Neural cell (in vitro differentiated cells): ENCODE measurements at regions not wholly inside any gene's neighbourhood (a gene's known extent, or its start where the extent isn't known, plus 50 kb on each side); places are given as distances from the start of the nearest gene placed in this dataset.

Source experiments
- H2AFZ ChIP-seq: fragments of 200-600, 300-800 bp; sonication (generic), shearing (Covaris generic); 2 replicates; pipeline ENCODE4 v1.6.0; 2014; ENCODE audit warnings: low read depth, mild to moderate bottlenecking, antibody characterized with exemption, low read length, moderate library complexity
- H3F3A ChIP-seq: fragments of 200-600 bp; shearing (Covaris generic); 2 replicates; pipeline ENCODE4 v1.6.1; 2016; ENCODE audit warnings: mild to moderate bottlenecking, moderate library complexity, mixed read lengths, antibody characterized with exemption, low read length; ENCODE audit not compliant: insufficient read depth, poor library complexity, severe bottlenecking
- H3K27ac ChIP-seq: fragments of 200-600, 300-800 bp; sonication (generic), shearing (Covaris generic); 2 replicates; pipeline ENCODE4 v1.5.1; 2014; ENCODE audit warnings: mild to moderate bottlenecking, low read length, moderate library complexity
- H3K27me3 ChIP-seq: fragments of 300-800, 200-600 bp; sonication (generic), shearing (Covaris generic); 2 replicates; pipeline ENCODE4 v1.6.0; 2014; ENCODE audit warnings: mild to moderate bottlenecking, low read depth, low read length, moderate library complexity; ENCODE audit not compliant: insufficient read depth
- H3K36me3 ChIP-seq: fragments of 300-800, 200-600 bp; sonication (generic), shearing (Covaris generic); 2 replicates; pipeline ENCODE4 v1.5.1; 2014; ENCODE audit warnings: mild to moderate bottlenecking, antibody characterized with exemption, low read length, moderate library complexity; ENCODE audit not compliant: insufficient read depth
- H3K4me2 ChIP-seq: fragments of 300-800, 200-600 bp; sonication (generic), shearing (Covaris generic); 2 replicates; pipeline ENCODE4 v1.6.0; 2014; ENCODE audit warnings: mild to moderate bottlenecking, low read length
- H3K4me3 ChIP-seq: fragments of 300-800, 200-600 bp; sonication (generic), shearing (Covaris generic); 2 replicates; pipeline ENCODE4 v1.5.1; 2014; ENCODE audit warnings: mild to moderate bottlenecking, low read length, moderate library complexity
- H3K79me2 ChIP-seq: fragments of 200-600 bp; shearing (Covaris generic); replicated peaks from 2 replicates; pipeline ENCODE4 v1.6.0; 2014; ENCODE audit warnings: mild to moderate bottlenecking, low read length, moderate library complexity; ENCODE audit not compliant: insufficient read depth
- H3K9ac ChIP-seq: fragments of 300-800, 200-600 bp; sonication (generic), shearing (Covaris generic); 2 replicates; pipeline ENCODE4 v1.6.1; 2016; ENCODE audit warnings: mild to moderate bottlenecking, low read length, mixed read lengths
- H3K9me2 ChIP-seq: fragments of 200-600 bp; shearing (Covaris generic); 2 replicates; pipeline ENCODE4 v1.6.1; 2016; ENCODE audit warnings: mild to moderate bottlenecking, low read length, mixed read lengths; ENCODE audit not compliant: insufficient read depth
- H3K9me3 ChIP-seq: fragments of 200-600, 300-800 bp; sonication (generic), shearing (Covaris generic); 2 replicates; pipeline ENCODE4 v1.6.1; 2016; ENCODE audit warnings: mild to moderate bottlenecking, mixed run types, low read length, moderate library complexity, mixed read lengths
- H4K20me1 ChIP-seq: fragments of 200-600 bp; shearing (Covaris generic); 2 replicates; pipeline ENCODE4 v1.6.1; 2016; ENCODE audit warnings: mild to moderate bottlenecking, mixed run types; ENCODE audit not compliant: insufficient read depth
- EP300 ChIP-seq: fragments of 450-650 bp; conservative IDR thresholded peaks from 2 replicates; pipeline ENCODE4 v1.6.1; 2014; ENCODE audit warnings: antibody characterized with exemption, mild to moderate bottlenecking, moderate library complexity; ENCODE audit not compliant: poor library complexity, severe bottlenecking
- EZH2 ChIP-seq: fragments of 200-600, 300-800 bp; shearing (Covaris generic), sonication (generic); IDR thresholded peaks from 2 replicates; pipeline ENCODE4 v1.6.1; 2014; ENCODE audit warnings: antibody characterized with exemption, low read length, borderline replicate concordance, mild to moderate bottlenecking; ENCODE audit not compliant: insufficient read depth, poor library complexity, severe bottlenecking
- MXI1 ChIP-seq: fragments of 450-650 bp; conservative IDR thresholded peaks from 2 replicates; pipeline ENCODE4 v1.6.1; 2014; ENCODE audit warnings: antibody characterized with exemption, mild to moderate bottlenecking; ENCODE audit not compliant: poor library complexity, severe bottlenecking
- POLR2AphosphoS5 ChIP-seq: IDR thresholded peaks from 2 replicates; pipeline ENCODE4 v1.6.1; 2012
- RAD21 ChIP-seq: fragments of 450-650 bp; conservative IDR thresholded peaks from 2 replicates; pipeline ENCODE4 v1.6.1; 2014; ENCODE audit warnings: antibody characterized with exemption, mild to moderate bottlenecking, moderate library complexity
- SMC3 ChIP-seq: fragments of 450-650 bp; conservative IDR thresholded peaks from 2 replicates; pipeline ENCODE4 v1.6.1; 2014; ENCODE audit warnings: antibody characterized with exemption, mild to moderate bottlenecking, moderate library complexity; ENCODE audit not compliant: poor library complexity
- TAF1 ChIP-seq: IDR thresholded peaks from 2 replicates; pipeline ENCODE4 v1.6.1; 2012; ENCODE audit warnings: low read depth
- TF ChIP-seq, protein P1 (sequence below): fragments of 450-650 bp; IDR thresholded peaks from 2 replicates; pipeline ENCODE4 v1.5.1; 2014; ENCODE audit warnings: antibody characterized with exemption, mild to moderate bottlenecking, moderate library complexity; ENCODE audit not compliant: poor library complexity, severe bottlenecking
- TF ChIP-seq, protein P2 (sequence below): IDR thresholded peaks from 2 replicates; pipeline ENCODE4 v1.6.1; 2012; ENCODE audit warnings: borderline replicate concordance

DNA sequence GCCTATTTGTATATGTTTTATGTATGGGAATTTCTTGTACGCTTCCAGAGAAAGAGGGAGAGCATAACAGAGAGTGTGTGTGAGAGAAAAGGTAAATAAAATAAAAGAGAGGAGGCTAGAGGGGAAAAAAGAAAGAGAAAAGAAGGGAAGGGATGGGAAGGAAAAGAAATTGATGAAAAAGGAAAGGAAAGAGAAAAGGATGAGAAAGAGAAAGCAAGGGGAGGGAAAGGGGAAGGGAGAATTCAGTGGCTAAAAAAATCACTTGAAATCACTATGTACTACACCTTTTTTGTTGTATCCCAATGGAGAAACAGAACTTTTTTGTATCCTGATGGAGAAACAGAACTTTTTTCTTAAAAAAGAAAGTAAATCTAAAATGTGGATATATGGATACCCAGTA, 165.5 kb upstream of the MBNL1 start (continued):
- TF ChIP-seq, protein P1, sequence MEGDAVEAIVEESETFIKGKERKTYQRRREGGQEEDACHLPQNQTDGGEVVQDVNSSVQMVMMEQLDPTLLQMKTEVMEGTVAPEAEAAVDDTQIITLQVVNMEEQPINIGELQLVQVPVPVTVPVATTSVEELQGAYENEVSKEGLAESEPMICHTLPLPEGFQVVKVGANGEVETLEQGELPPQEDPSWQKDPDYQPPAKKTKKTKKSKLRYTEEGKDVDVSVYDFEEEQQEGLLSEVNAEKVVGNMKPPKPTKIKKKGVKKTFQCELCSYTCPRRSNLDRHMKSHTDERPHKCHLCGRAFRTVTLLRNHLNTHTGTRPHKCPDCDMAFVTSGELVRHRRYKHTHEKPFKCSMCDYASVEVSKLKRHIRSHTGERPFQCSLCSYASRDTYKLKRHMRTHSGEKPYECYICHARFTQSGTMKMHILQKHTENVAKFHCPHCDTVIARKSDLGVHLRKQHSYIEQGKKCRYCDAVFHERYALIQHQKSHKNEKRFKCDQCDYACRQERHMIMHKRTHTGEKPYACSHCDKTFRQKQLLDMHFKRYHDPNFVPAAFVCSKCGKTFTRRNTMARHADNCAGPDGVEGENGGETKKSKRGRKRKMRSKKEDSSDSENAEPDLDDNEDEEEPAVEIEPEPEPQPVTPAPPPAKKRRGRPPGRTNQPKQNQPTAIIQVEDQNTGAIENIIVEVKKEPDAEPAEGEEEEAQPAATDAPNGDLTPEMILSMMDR = no peak
- no peak for TF ChIP-seq MXI1

DNA sequence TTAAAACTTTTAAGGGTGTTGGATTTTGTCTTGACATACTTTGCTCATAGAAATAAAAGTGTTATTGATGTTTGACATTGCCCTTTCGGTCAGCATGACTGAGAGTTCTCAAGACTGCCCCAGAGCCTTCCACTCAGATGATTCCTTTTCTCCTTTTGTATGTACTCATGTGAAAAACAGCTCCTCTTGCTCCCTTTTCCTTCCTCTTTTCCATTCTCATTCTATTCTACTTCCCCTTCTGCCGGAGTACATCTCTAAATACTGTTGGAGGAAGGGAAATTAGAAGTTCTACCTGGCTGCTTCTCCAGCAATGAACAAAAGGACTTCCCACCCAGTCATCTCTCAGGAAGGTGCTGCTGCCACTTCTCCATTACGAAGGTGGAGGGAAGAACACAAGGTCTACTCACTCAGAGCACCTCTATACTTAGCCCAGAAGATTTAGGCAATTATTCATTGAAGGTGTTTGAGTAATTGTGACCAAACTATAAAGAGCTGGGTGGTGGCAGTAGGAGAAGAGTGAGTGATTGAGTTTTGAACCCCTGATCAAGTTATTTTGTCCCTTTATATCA, 163.8 kb upstream of the MBNL1 start:
- no peak overlapping the region for H2AFZ ChIP-seq
- H3K79me2 ChIP-seq = no peaks in the 10 kb centered on the region
- no peaks in the 10 kb centered on the region for H3K9me3 ChIP-seq
- H4K20me1 ChIP-seq = no peaks in the 10 kb centered on the region
- no peak overlapping the region for H3K9ac ChIP-seq
- no peak overlapping the region for H3K4me3 ChIP-seq
- TF ChIP-seq EZH2 (no peak), TAF1 (no peak), RAD21 (no peak), EP300 (no peak), MXI1 (no peak), SMC3 (no peak), POLR2AphosphoS5 (no peak)
- TF ChIP-seq, protein P2, sequence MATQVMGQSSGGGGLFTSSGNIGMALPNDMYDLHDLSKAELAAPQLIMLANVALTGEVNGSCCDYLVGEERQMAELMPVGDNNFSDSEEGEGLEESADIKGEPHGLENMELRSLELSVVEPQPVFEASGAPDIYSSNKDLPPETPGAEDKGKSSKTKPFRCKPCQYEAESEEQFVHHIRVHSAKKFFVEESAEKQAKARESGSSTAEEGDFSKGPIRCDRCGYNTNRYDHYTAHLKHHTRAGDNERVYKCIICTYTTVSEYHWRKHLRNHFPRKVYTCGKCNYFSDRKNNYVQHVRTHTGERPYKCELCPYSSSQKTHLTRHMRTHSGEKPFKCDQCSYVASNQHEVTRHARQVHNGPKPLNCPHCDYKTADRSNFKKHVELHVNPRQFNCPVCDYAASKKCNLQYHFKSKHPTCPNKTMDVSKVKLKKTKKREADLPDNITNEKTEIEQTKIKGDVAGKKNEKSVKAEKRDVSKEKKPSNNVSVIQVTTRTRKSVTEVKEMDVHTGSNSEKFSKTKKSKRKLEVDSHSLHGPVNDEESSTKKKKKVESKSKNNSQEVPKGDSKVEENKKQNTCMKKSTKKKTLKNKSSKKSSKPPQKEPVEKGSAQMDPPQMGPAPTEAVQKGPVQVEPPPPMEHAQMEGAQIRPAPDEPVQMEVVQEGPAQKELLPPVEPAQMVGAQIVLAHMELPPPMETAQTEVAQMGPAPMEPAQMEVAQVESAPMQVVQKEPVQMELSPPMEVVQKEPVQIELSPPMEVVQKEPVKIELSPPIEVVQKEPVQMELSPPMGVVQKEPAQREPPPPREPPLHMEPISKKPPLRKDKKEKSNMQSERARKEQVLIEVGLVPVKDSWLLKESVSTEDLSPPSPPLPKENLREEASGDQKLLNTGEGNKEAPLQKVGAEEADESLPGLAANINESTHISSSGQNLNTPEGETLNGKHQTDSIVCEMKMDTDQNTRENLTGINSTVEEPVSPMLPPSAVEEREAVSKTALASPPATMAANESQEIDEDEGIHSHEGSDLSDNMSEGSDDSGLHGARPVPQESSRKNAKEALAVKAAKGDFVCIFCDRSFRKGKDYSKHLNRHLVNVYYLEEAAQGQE = no peak
- TF ChIP-seq, protein P1 = no peak
- H3K9me2 ChIP-seq = no peaks in the 10 kb centered on the region
- H3F3A ChIP-seq = no peaks in the 10 kb centered on the region
- H3K4me2 ChIP-seq = no peak overlapping the region
- no peaks in the 10 kb centered on the region for H3K36me3 ChIP-seq
- H3K27ac ChIP-seq = no peak overlapping the region
- no peaks in the 10 kb centered on the region for H3K27me3 ChIP-seq

DNA sequence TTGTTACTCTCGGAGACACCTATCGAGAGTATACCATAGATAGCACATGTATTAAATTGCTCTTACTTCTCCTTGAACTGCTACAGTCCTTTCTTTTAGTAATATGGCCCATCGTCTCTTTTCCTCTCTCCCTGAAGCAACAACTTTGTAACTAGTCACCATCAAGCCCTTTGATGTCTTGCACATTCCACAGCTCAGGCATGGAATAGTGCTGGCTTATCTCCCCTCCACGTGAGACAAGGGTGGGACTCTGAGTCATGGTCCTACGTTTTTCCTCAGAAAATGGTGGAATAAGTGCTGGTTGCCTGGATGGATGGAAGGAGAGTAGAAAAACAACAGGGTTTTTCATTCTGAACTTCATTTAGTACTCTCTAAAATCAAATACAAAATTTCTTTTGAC, 163.3 kb upstream of the MBNL1 start:
- Histone ChIP-seq H2AFZ (no peak overlapping the region), H3K79me2 (no peaks in the 10 kb centered on the region), H3K9me3 (no peaks in the 10 kb centered on the region)

More for the DNA sequence above, 163.3 kb upstream of the MBNL1 start:
- Histone ChIP-seq H3K9me2 (no peaks in the 10 kb centered on the region), H3F3A (no peaks in the 10 kb centered on the region), H4K20me1 (no peaks in the 10 kb centered on the region), H3K4me2 (no peak overlapping the region), H3K9ac (no peak overlapping the region), H3K36me3 (no peaks in the 10 kb centered on the region), H3K4me3 (no peak overlapping the region), H3K27me3 (no peaks in the 10 kb centered on the region), H3K27ac (no peak overlapping the region)
- TF ChIP-seq RAD21 = no peak
- no peak for TF ChIP-seq EZH2
- TF ChIP-seq, protein P1 = no peak
- TF ChIP-seq EP300 = no peak
- TF ChIP-seq SMC3 = no peak
- no peak for TF ChIP-seq MXI1
- TF ChIP-seq TAF1 = no peak
- TF ChIP-seq POLR2AphosphoS5 = no peak
- TF ChIP-seq, protein P2 = no peak
